ENCODE measurements at regions not wholly inside any gene's neighbourhood (a gene's known extent, or its start where the extent isn't known, plus 50 kb on each side); places are given as distances from the start of the nearest gene placed in this dataset.

GRCh38 chr21:34004974-34005373 is 68.4 kb upstream of the MRPS6 start:
- TF ChIP-seq CTCF (IDR thresholded peaks at IDR 0.05), result no peak
- TF ChIP-seq POLR2A (IDR thresholded peaks at IDR 0.05), result no peak

Measured in thyroid gland (tissue), 4 donors.